ENCODE measurements at regions not wholly inside any gene's neighbourhood (a gene's known extent, or its start where the extent isn't known, plus 50 kb on each side); places are given as distances from the start of the nearest gene placed in this dataset.
"Not testable (repeated sequence)": the region's sequence is repeated elsewhere in the genome, so short reads cannot be mapped to it uniquely, and the experiment has no call there.

GRCh38 chr2:2581331-2582159, 250.5 kb upstream of the MYT1L start:
- intact Hi-C loops (cut with micrococcal nuclease; ENCODE audit: unreplicated experiment): no loop called here
- DNase-seq: no peak
- Histone ChIP-seq H3K79me2 (ENCODE audit: low read depth) (no peaks in the 10 kb centered on the region), H3K9me2 (ENCODE audit: insufficient read depth) (no peaks in the 10 kb centered on the region), H2AFZ (no peak overlapping the region), H4K20me1 (ENCODE audit: insufficient read depth) (no peaks in the 10 kb centered on the region), H3K4me2 (no peak overlapping the region), H3K27me3 (ENCODE audit: insufficient read depth, low read depth) (peaks cover 52% of the 10 kb centered on the region), H3F3A (ENCODE audit: insufficient read depth, low read depth) (no peaks in the 10 kb centered on the region), H3K9me3 (ENCODE audit: insufficient read depth, low read depth) (no peaks in the 10 kb centered on the region), H3K4me1 (replicated peaks; ENCODE audit: insufficient read depth) (no peaks in the 10 kb centered on the region), H3K36me3 (ENCODE audit: low read depth) (no peaks in the 10 kb centered on the region), H3K27ac (no peak overlapping the region), H3K4me3 (no peak overlapping the region)
- ChIA-PET POLR2A (ENCODE audit: unreplicated experiment) (no interaction called here), CTCF (no interaction called here)
- TF ChIP-seq EZH2 (IDR thresholded peaks at IDR 0.05; ENCODE audit: low read depth) (no peak), CTCF (conservative IDR thresholded peaks at IDR 0.05) (no peak)
- no TSS peak for BruUV-seq (replicated peaks)

- CTCF ChIA-PET; DNase-seq; intact Hi-C loops (cut with micrococcal nuclease; ENCODE audit: unreplicated experiment); H3K9me2 ChIP-seq (ENCODE audit: insufficient read depth); POLR2A ChIA-PET (ENCODE audit: unreplicated experiment); H3K9me3 ChIP-seq (ENCODE audit: insufficient read depth, low read depth); H2AFZ ChIP-seq; H3K27ac ChIP-seq; H3K79me2 ChIP-seq (ENCODE audit: low read depth); H3K4me1 ChIP-seq (replicated peaks; ENCODE audit: insufficient read depth); BruUV-seq (replicated peaks); H4K20me1 ChIP-seq (ENCODE audit: insufficient read depth); H3K4me2 ChIP-seq; H3K4me3 ChIP-seq; H3F3A ChIP-seq (ENCODE audit: insufficient read depth, low read depth); H3K36me3 ChIP-seq (ENCODE audit: low read depth): not testable (repeated sequence)
- peaks cover 54% of the 10 kb centered on the region for H3K27me3 ChIP-seq (ENCODE audit: insufficient read depth, low read depth)
These were observed 249.8 kb upstream of the MYT1L start for GRCh38 chr2:2580841-2581240.

- no peak for DNase-seq
- ChIA-PET CTCF (no interaction called here), POLR2A (ENCODE audit: unreplicated experiment) (no interaction called here)
- H3K4me2 ChIP-seq: no peak overlapping the region
- no peaks in the 10 kb centered on the region for H3K9me3 ChIP-seq (ENCODE audit: insufficient read depth, low read depth)
- no peaks in the 10 kb centered on the region for H3K79me2 ChIP-seq (ENCODE audit: low read depth)
- no peaks in the 10 kb centered on the region for H3K9me2 ChIP-seq (ENCODE audit: insufficient read depth)
- H3K4me3 ChIP-seq: no peak overlapping the region
- TF ChIP-seq CTCF (conservative IDR thresholded peaks at IDR 0.05): no peak
- no peak for TF ChIP-seq EZH2 (IDR thresholded peaks at IDR 0.05; ENCODE audit: low read depth)
- no peaks in the 10 kb centered on the region for H3K36me3 ChIP-seq (ENCODE audit: low read depth)
- H3K4me1 ChIP-seq (replicated peaks; ENCODE audit: insufficient read depth): no peaks in the 10 kb centered on the region
- H3F3A ChIP-seq (ENCODE audit: insufficient read depth, low read depth): no peaks in the 10 kb centered on the region
- no peak overlapping the region for H3K27ac ChIP-seq
- no peak overlapping the region for H2AFZ ChIP-seq
- no peaks in the 10 kb centered on the region for H4K20me1 ChIP-seq (ENCODE audit: insufficient read depth)
- intact Hi-C loops (cut with micrococcal nuclease; ENCODE audit: unreplicated experiment): no loop called here
- peaks cover 55% of the 10 kb centered on the region for H3K27me3 ChIP-seq (ENCODE audit: insufficient read depth, low read depth)
- BruUV-seq (replicated peaks): no TSS peak
These were observed 249.3 kb upstream of the MYT1L start for GRCh38 chr2:2580341-2580740.

- intact Hi-C loops (cut with micrococcal nuclease; ENCODE audit: unreplicated experiment): no loop called here
- DNase-seq: no peak
- TF ChIP-seq EZH2 (IDR thresholded peaks at IDR 0.05; ENCODE audit: low read depth) (no peak), CTCF (conservative IDR thresholded peaks at IDR 0.05) (no peak)
- Histone ChIP-seq H3K4me3 (no peak overlapping the region), H3K4me1 (replicated peaks; ENCODE audit: insufficient read depth) (no peaks in the 10 kb centered on the region), H3K9me2 (ENCODE audit: insufficient read depth) (no peaks in the 10 kb centered on the region), H3K79me2 (ENCODE audit: low read depth) (no peaks in the 10 kb centered on the region), H3K36me3 (ENCODE audit: low read depth) (no peaks in the 10 kb centered on the region), H3K27me3 (ENCODE audit: insufficient read depth, low read depth) (peaks cover 55% of the 10 kb centered on the region), H3K9me3 (ENCODE audit: insufficient read depth, low read depth) (no peaks in the 10 kb centered on the region), H3K27ac (no peak overlapping the region), H2AFZ (no peak overlapping the region), H3F3A (ENCODE audit: insufficient read depth, low read depth) (no peaks in the 10 kb centered on the region), H4K20me1 (ENCODE audit: insufficient read depth) (no peaks in the 10 kb centered on the region), H3K4me2 (no peak overlapping the region)
- BruUV-seq (replicated peaks): no TSS peak
- CTCF ChIA-PET: no interaction called here
- POLR2A ChIA-PET (ENCODE audit: unreplicated experiment): no interaction called here
These were observed 248.7 kb upstream of the MYT1L start for GRCh38 chr2:2579814-2580213.

Measured in PC-9 (cell line).